ENCODE measurements at regions not wholly inside any gene's neighbourhood (a gene's known extent, or its start where the extent isn't known, plus 50 kb on each side); places are given as distances from the start of the nearest gene placed in this dataset.

DNA sequence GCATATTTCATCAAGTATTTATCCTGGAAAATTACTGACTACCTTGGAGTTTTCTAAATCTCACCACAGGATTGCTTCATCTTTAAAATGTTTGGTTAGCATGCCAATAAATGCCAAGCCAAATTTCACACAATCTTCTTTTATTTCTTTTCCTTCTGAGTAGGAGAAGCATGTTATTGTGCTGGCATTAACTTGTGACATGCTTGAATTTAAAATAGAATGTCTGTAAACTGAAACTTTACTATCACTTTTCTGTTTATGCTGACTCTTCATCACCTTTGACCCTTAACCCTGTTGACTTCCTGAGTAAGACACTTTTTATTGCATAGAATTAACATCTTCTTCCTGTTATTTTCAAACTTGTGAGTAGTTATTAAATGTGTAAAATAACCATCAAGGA lies 56.2 kb upstream of the LRRTM4 start:
- Histone ChIP-seq H3K36me3 (ENCODE audit: control insufficient read depth in 4 of 4, insufficient read depth in 4 of 4, low read length in 4 of 4) (no peaks in the 10 kb centered on the region), H3K27me3 (ENCODE audit: control insufficient read depth in 3 of 3, insufficient read depth in 3 of 3, low read length in 2 of 3) (no peaks in the 10 kb centered on the region), H3K4me1 (ENCODE audit: control insufficient read depth in 5 of 5, insufficient read depth in 5 of 5, low read length in 5 of 5) (peaks cover 0 to 4% (median 0%) of the 10 kb centered on the region in 5 donors), H3K9ac (ENCODE audit: insufficient read depth in 1 of 2, low read length in 2 of 2) (no peak overlapping the region), H3K27ac (ENCODE audit: low read depth in 1 of 2, low read length in 1 of 2) (no peak overlapping the region), H3K9me3 (ENCODE audit: control insufficient read depth in 4 of 4, insufficient read depth in 3 of 4, low read length in 3 of 4) (peaks cover 0 to 2% (median 0%) of the 10 kb centered on the region in 4 donors), H3K4me3 (no peak overlapping the region)
- TF ChIP-seq CTCF (IDR thresholded peaks at IDR 0.05; ENCODE audit: control extremely low read depth, extremely low read depth) = no peak
- ATAC-seq (ENCODE audit: insufficient read depth, low FRiP score) = no peak
- DNase-seq = peak in 2 of 3 donors; percentile 13 to 24

GRCh38 chr2:77579076-77579769 lies 57.0 kb upstream of the LRRTM4 start:
- Histone ChIP-seq H3K27me3 (ENCODE audit: control insufficient read depth in 3 of 3, insufficient read depth in 3 of 3, low read length in 2 of 3) (no peaks in the 10 kb centered on the region), H3K9ac (ENCODE audit: insufficient read depth in 1 of 2, low read length in 2 of 2) (no peak overlapping the region), H3K27ac (ENCODE audit: low read depth in 1 of 2, low read length in 1 of 2) (no peak overlapping the region), H3K36me3 (ENCODE audit: control insufficient read depth in 4 of 4, insufficient read depth in 4 of 4, low read length in 4 of 4) (no peaks in the 10 kb centered on the region), H3K4me1 (ENCODE audit: control insufficient read depth in 5 of 5, insufficient read depth in 5 of 5, low read length in 5 of 5) (peaks cover 0 to 4% (median 0%) of the 10 kb centered on the region in 5 donors), H3K9me3 (ENCODE audit: control insufficient read depth in 4 of 4, insufficient read depth in 3 of 4, low read length in 3 of 4) (no peaks in the 10 kb centered on the region), H3K4me3 (no peak overlapping the region)
- 67 to 75% methylated on average over 3 of the region's 3 CpGs for WGBS, 2 donors
- ATAC-seq (ENCODE audit: insufficient read depth, low FRiP score) = no peak
- no peak for DNase-seq
- no peak for TF ChIP-seq CTCF (IDR thresholded peaks at IDR 0.05; ENCODE audit: control extremely low read depth, extremely low read depth)

DNA sequence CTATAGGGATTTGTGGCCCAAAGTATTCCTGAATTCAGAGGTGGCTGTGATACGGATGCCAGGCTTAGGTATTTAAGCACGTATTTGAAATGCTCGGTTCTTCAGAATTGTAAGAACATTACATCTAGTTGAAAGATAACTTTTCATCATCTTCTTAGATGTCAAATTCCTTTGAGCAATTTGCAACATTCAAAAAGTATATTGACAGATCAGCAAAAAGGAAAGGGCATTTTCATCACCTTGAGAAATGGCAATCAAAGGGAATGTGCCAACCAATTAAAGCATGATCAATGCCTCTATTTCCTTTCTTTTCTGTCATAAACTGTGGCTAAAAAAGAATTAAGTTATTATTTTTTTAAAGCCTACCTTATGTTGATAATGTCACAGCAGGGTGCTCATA lies 66.3 kb upstream of the LRRTM4 start:
- TF ChIP-seq CTCF (IDR thresholded peaks at IDR 0.05; ENCODE audit: control extremely low read depth, extremely low read depth) = no peak
- Histone ChIP-seq H3K36me3 (ENCODE audit: control insufficient read depth in 4 of 4, insufficient read depth in 4 of 4, low read length in 4 of 4) (no peaks in the 10 kb centered on the region), H3K4me3 (no peak overlapping the region), H3K27ac (ENCODE audit: low read depth in 1 of 2, low read length in 1 of 2) (no peak overlapping the region), H3K9me3 (ENCODE audit: control insufficient read depth in 4 of 4, insufficient read depth in 3 of 4, low read length in 3 of 4) (peaks cover 0 to 1% (median 0%) of the 10 kb centered on the region in 4 donors), H3K9ac (ENCODE audit: insufficient read depth in 1 of 2, low read length in 2 of 2) (no peak overlapping the region), H3K27me3 (ENCODE audit: control insufficient read depth in 3 of 3, insufficient read depth in 3 of 3, low read length in 2 of 3) (no peaks in the 10 kb centered on the region), H3K4me1 (ENCODE audit: control insufficient read depth in 5 of 5, insufficient read depth in 5 of 5, low read length in 5 of 5) (no peaks in the 10 kb centered on the region)
- 90 to 96% methylated on average over 3 of the region's 3 CpGs for WGBS, 2 donors
- ATAC-seq (ENCODE audit: insufficient read depth, low FRiP score) (no peak), DNase-seq (no peak)

All from lung (tissue), 11 donors.